IMR-90 (cell line): ENCODE measurements at regions not wholly inside any gene's neighbourhood (a gene's known extent, or its start where the extent isn't known, plus 50 kb on each side); places are given as distances from the start of the nearest gene placed in this dataset.

Experiments used
- BHLHE40 ChIP-seq: fragments of 150-350 bp; IDR thresholded peaks from 2 replicates; pipeline ENCODE4 v1.6.1; 2016; ENCODE audit warnings: mild to moderate bottlenecking, low read depth, low read length
- CEBPB ChIP-seq: IDR thresholded peaks from 2 replicates; pipeline ENCODE4 v1.6.1; 2012; ENCODE audit warnings: low read depth, low read length, improper control_type of control experiment
- CHD1 ChIP-seq: IDR thresholded peaks from 2 replicates; pipeline ENCODE4 v1.6.1; 2012; ENCODE audit warnings: low read depth, low read length, improper control_type of control experiment
- CTCF ChIP-seq: conservative IDR thresholded peaks from 2 replicates; pipeline ENCODE4 v1.5.1; 2012; ENCODE audit warnings: mild to moderate bottlenecking, low read depth, low read length, improper control_type of control experiment
- FOS ChIP-seq: fragments of 150-350 bp; IDR thresholded peaks from 2 replicates; pipeline ENCODE4 v1.6.1; 2016; ENCODE audit warnings: low read depth, low read length
- MAFK ChIP-seq: IDR thresholded peaks from 2 replicates; pipeline ENCODE4 v1.6.1; 2012; ENCODE audit warnings: low read depth, low read length, improper control_type of control experiment
- MAZ ChIP-seq: IDR thresholded peaks from 2 replicates; pipeline ENCODE4 v1.6.1; 2012; ENCODE audit warnings: low read depth, mild to moderate bottlenecking, low read length, improper control_type of control experiment, moderate library complexity, borderline replicate concordance
- MXI1 ChIP-seq: IDR thresholded peaks from 2 replicates; pipeline ENCODE4 v1.6.1; 2012; ENCODE audit warnings: low read depth, mild to moderate bottlenecking, low read length, moderate library complexity, borderline replicate concordance
- POLR2A ChIP-seq: IDR thresholded peaks from 2 replicates; pipeline ENCODE4 v1.6.1; 2012; ENCODE audit warnings: mild to moderate bottlenecking, low read depth, low read length
- RAD21 ChIP-seq: IDR thresholded peaks from 2 replicates; pipeline ENCODE4 v1.6.1; 2012; ENCODE audit warnings: low read length, improper control_type of control experiment
- RCOR1 ChIP-seq: IDR thresholded peaks from 2 replicates; pipeline ENCODE4 v1.6.1; 2012; ENCODE audit warnings: mild to moderate bottlenecking, low read length, improper control_type of control experiment; ENCODE audit not compliant: insufficient replicate concordance
- RFX5 ChIP-seq: IDR thresholded peaks from 2 replicates; pipeline ENCODE4 v1.8.0; 2012; ENCODE audit warnings: low read depth, mild to moderate bottlenecking, low read length, moderate library complexity
- SMC3 ChIP-seq: fragments of 150-350 bp; IDR thresholded peaks from 2 replicates; pipeline ENCODE4 v1.6.1; 2016; ENCODE audit warnings: low read depth, mild to moderate bottlenecking, antibody characterized with exemption, low read length, moderate library complexity
- USF2 ChIP-seq: fragments of 150-350 bp; IDR thresholded peaks from 2 replicates; pipeline ENCODE4 v1.6.1; 2017; ENCODE audit warnings: mild to moderate bottlenecking, antibody characterized with exemption, low read length, low read depth

GRCh38 chr6:114452785-114453401, 110.1 kb upstream of the HS3ST5 start:
- TF ChIP-seq CTCF (no peak), POLR2A (no peak), MAFK (no peak), MAZ (no peak), RCOR1 (no peak), RAD21 (no peak), CHD1 (no peak), SMC3 (no peak), RFX5 (no peak), CEBPB (no peak), BHLHE40 (no peak), FOS (no peak), USF2 (no peak), MXI1 (no peak)
